ENCODE measurements at regions not wholly inside any gene's neighbourhood (a gene's known extent, or its start where the extent isn't known, plus 50 kb on each side); places are given as distances from the start of the nearest gene placed in this dataset.

DNA sequence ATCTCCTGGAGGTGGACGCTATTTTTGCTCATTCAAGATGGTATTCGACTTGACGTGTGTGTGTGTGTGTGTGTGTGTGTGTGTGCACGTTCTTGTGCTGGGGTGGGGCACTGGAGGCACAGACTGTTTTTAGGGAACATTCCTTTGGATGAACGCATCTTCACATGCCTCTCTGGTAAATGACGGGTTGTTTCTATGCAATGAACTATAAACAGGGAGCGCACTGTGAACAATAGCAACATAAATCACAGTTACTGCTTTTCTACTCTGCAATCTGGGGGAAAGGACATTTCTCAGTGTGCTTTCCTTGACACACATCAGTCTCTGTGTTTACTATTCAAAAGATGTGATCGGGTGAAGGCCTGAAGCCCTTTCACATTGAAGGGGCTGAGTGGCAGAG lies 120.1 kb upstream of the PITRM1 start:
- TF ChIP-seq POLR2A (IDR thresholded peaks at IDR 0.05) = no peak
- TF ChIP-seq, protein P1, sequence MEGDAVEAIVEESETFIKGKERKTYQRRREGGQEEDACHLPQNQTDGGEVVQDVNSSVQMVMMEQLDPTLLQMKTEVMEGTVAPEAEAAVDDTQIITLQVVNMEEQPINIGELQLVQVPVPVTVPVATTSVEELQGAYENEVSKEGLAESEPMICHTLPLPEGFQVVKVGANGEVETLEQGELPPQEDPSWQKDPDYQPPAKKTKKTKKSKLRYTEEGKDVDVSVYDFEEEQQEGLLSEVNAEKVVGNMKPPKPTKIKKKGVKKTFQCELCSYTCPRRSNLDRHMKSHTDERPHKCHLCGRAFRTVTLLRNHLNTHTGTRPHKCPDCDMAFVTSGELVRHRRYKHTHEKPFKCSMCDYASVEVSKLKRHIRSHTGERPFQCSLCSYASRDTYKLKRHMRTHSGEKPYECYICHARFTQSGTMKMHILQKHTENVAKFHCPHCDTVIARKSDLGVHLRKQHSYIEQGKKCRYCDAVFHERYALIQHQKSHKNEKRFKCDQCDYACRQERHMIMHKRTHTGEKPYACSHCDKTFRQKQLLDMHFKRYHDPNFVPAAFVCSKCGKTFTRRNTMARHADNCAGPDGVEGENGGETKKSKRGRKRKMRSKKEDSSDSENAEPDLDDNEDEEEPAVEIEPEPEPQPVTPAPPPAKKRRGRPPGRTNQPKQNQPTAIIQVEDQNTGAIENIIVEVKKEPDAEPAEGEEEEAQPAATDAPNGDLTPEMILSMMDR (IDR thresholded peaks at IDR 0.05) = no peak
